GM12872 (cell line): ENCODE measurements at regions not wholly inside any gene's neighbourhood (a gene's known extent, or its start where the extent isn't known, plus 50 kb on each side); places are given as distances from the start of the nearest gene placed in this dataset.

Experiments
- CTCF ChIP-seq: IDR thresholded peaks from 3 replicates; pipeline ENCODE4 v1.5.1; 2011; ENCODE audit warnings: low read depth, mild to moderate bottlenecking, low read length, moderate library complexity; ENCODE audit not compliant: insufficient read depth

DNA sequence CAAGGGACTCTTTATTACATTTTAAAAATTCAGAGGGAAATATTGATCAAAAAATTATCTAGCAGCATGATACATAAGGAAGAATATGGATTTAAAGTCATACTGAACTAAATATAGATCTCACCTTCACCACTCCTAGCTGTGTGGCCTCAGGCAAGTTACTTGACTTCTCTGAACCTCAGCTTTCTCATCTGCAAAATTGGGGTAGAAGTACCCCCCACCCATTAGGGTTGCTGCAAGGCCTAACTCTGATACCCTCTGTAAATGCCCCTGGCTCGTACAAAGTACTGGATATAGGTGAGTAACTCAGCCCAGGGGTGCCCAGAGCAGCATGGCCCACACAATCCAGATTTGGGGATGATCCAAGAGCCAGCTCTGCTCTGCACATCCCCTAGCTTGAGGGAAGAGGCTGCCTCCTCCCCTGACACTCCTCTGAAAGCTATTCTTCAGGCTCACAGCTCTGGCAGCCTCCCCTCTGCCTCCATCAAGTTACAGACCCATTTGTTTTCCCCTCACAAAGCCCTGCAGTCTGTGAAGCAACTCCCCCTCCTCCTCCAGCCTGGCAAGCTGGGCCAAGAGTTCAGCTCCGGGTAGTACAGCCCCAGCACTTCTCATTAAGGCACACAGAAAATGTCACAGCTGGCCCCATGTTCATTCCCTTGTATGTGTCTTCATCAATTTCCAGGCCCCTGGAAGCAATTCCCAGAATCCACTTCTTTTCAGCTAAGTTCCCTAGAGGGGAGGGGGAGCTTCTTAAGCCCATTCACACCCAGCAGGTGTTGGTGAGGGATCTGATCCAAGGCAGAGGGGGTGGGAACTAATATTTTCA is 143.7 kb downstream of the PLPP3 start:
- no peak for TF ChIP-seq CTCF

DNA sequence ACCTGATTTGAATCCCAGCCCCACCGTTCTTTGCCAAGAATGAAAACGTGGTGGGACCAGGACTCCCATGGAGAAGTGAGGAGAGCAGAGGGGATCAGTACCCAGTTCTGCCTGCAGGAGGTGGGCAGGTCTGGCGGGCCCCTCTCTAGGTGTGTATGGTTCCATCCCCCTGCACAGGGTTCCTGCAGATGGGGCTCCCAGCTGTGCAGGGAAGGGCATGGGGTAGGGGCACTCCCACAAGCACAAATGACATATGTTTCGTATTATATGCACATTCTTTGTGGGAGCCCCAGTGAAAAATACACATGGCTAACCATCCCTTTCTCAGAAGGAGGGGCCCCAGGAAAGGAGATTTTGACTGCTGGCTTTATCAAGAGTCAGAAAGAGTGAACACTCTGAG is 144.6 kb downstream of the PLPP3 start:
- peak; percentile 37; the same call in 2 of the 3 replicates for TF ChIP-seq CTCF

DNA sequence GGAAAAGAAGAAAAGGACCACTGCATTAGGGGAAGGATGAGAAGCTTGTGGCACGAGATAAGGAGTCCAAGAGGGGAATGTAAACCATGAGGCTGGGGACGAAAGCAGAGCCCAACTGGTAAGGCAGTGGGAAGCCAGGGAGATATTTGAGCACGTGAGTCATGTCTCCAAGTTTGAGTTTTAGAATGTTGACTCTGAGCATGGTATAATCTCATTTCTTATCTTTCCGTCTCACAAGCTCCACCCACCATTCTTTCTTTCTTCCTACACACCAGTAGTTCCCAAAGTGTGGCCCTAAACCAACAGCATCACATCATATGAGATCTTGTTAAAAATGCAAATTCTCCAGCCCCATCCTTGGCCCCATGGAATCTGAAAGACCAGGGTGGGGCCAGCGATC is 145.3 kb downstream of the PLPP3 start:
- no peak for TF ChIP-seq CTCF

GRCh38 chr1:56433056-56433577 is 146.2 kb downstream of the PLPP3 start:
- TF ChIP-seq CTCF: no peak

DNA sequence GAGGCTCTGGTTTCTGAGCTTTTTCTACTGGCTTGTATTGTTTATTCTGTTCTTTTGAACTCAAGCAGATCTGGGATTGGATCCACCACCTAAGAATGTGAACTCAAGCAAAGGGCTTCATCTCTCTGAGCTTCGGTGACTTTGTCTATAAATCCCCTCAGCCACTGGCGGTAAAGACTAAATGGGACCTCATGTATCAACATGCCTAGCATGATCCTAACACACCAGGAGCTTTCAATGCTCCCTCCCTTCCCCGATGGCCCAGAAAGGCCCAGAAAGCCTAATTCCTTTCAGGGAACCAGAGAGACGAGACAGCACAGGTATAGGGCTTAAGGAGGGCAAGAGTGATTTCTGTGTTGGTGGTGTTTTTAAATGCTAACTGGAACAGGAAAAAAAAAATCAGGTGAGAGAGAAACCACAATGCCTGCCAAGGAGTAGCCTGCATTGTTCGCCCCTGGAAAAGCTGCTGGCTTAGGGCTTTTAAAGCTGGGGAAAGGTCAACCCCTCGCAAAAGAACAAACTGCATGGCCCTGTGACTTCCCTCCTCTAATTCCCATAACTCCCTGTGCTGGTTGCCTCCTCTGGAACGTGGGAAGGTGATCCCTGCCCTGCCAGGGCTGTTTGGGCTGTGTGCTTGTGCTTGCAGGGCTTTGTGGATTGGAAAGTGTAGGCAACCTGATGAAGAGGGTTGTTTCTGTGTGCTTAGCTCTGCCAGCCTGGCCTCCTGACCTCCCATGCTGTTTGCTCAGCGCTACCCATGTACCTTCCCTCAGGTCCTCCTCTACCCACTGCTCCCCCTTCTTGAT is 147.0 kb downstream of the PLPP3 start:
- TF ChIP-seq CTCF: no peak

DNA sequence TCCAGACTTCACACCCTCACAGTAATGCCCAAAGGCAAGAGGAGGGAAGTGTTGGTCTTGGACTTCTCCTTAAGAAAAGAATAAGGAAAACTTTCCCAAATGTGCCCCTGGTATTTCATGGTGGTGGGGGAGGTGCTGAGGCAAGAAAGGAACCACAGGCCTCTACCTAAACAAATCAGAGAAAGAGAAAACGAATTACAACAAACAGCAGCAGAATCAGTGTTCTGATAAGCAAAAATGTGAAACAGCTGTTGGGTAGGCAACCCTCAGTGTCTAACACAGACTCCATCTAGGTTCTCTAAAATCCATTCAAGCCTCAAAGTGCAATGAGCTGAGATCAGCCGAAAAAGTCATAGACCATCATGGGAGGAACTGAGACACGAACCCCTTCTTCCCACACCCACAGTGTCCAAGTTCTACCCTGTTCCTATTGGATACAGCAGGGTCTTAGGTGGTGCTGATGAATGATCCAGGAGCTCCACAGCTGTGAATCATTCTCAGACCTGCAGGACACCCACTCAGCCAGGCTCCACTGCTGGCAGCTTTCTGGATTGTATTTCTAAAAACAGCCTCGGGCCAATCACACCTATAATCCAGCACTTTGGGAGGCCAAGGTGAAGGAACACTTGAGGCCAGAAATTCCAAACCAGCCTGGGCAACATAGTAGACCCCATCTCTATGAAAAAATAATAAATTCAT is 149.1 kb downstream of the PLPP3 start:
- no peak for TF ChIP-seq CTCF

GRCh38 chr1:56429288-56429687 is 150.1 kb downstream of the PLPP3 start:
- TF ChIP-seq CTCF: no peak
